ENCODE measurements at regions not wholly inside any gene's neighbourhood (a gene's known extent, or its start where the extent isn't known, plus 50 kb on each side); places are given as distances from the start of the nearest gene placed in this dataset.

- TF ChIP-seq CTCF (IDR thresholded peaks at IDR 0.05; ENCODE audit: insufficient read depth, low read length, poor library complexity, severe bottlenecking) (no peak), EZH2phosphoT487 (conservative IDR thresholded peaks at IDR 0.05; ENCODE audit: low read length) (no peak)
These were observed 111.4 kb upstream of the LIMCH1 start for GRCh38 chr4:41426539-41426938.
